HEK293 (cell line): ENCODE measurements at regions not wholly inside any gene's neighbourhood (a gene's known extent, or its start where the extent isn't known, plus 50 kb on each side); places are given as distances from the start of the nearest gene placed in this dataset.

Experiments used
- CTCF ChIA-PET: fragments of 350-600 bp; formaldehyde crosslinking; extraction: SDS; loops from one replicate; lab custom pipeline; 2021; ENCODE audit warnings: antibody characterized with exemption; lab: Yijun Ruan, JAX
- POLR2A ChIA-PET: fragments of 300-600 bp; formaldehyde crosslinking; extraction: SDS; loops from one replicate; lab custom pipeline; 2020; ENCODE audit warnings: antibody characterized with exemption, inconsistent platforms; lab: Yijun Ruan, JAX
- H3K27ac ChIP-seq: fragments of 200-500 bp; sonication (Bioruptor generic); 2 replicates; pipeline ENCODE4 v1.5.1; 2014; ENCODE audit warnings: low read depth, low read length, control low read depth, inconsistent platforms; ENCODE audit errors: extremely low read depth
- H3K36me3 ChIP-seq, 2 experiments: fragments of 200-500 bp in 1 of 2; sonication (Bioruptor generic) in 1 of 2; 1 replicate in 1 of 2; 2 replicates in 1 of 2; pipeline ENCODE4 v1.5.1; 2014 to 2017; ENCODE audit warnings: inconsistent platforms in 2 of 2, low read length in 2 of 2; ENCODE audit not compliant: control insufficient read depth in 2 of 2, insufficient read depth in 1 of 2
- H3K4me1 ChIP-seq: fragments of 200-500 bp; sonication (Bioruptor generic); 2 replicates; pipeline ENCODE4 v1.5.1; 2014; ENCODE audit warnings: mild to moderate bottlenecking, low read length, inconsistent platforms; ENCODE audit not compliant: control insufficient read depth, insufficient read depth
- H3K4me3 ChIP-seq: 2 replicates; pipeline ENCODE4 v1.5.1; 2011; ENCODE audit warnings: low read depth, mild to moderate bottlenecking, control low read depth, low read length, moderate library complexity
- H3K9me3 ChIP-seq: fragments of 200-500 bp; sonication (Bioruptor generic); 2 replicates; pipeline ENCODE4 v1.5.1; 2014; ENCODE audit warnings: low read depth, low read length, inconsistent platforms; ENCODE audit not compliant: control insufficient read depth, insufficient read depth
- BCL11B ChIP-seq: fragments of 450-650 bp; formaldehyde crosslinking; IDR thresholded peaks from 2 replicates; pipeline ENCODE4 v1.5.1; 2016; ENCODE audit warnings: low read depth, missing biosample characterization, missing genetic modification characterization
- KLF1 ChIP-seq: fragments of 450-650 bp; formaldehyde crosslinking; IDR thresholded peaks from 2 replicates; pipeline ENCODE4 v1.5.1; 2016; ENCODE audit warnings: missing biosample characterization, missing genetic modification characterization
- ZNF292 ChIP-seq: fragments of 450-650 bp; formaldehyde crosslinking; IDR thresholded peaks from 2 replicates; pipeline ENCODE4 v1.5.1; 2016; ENCODE audit warnings: low read depth, missing biosample characterization, missing genetic modification characterization, borderline replicate concordance
- ZNF341 ChIP-seq: fragments of 450-650 bp; formaldehyde crosslinking; IDR thresholded peaks from 2 replicates; pipeline ENCODE4; 2016; ENCODE audit warnings: low read depth, missing biosample characterization, missing genetic modification characterization
- ZNF529 ChIP-seq: fragments of 450-650 bp; formaldehyde crosslinking; IDR thresholded peaks from 2 replicates; pipeline ENCODE4 v1.5.1; 2017; ENCODE audit warnings: missing genetic modification characterization, missing biosample characterization; ENCODE audit not compliant: insufficient replicate concordance
- ZNF621 ChIP-seq: fragments of 450-650 bp; formaldehyde crosslinking; IDR thresholded peaks from 2 replicates; pipeline ENCODE4 v1.5.1; 2017; ENCODE audit warnings: missing biosample characterization, missing genetic modification characterization
- ZNF654 ChIP-seq: fragments of 450-650 bp; formaldehyde crosslinking; IDR thresholded peaks from 2 replicates; pipeline ENCODE4 v1.5.1; 2016; ENCODE audit warnings: low read depth, missing biosample characterization, missing genetic modification characterization
- ZNF670 ChIP-seq: fragments of 450-650 bp; formaldehyde crosslinking; IDR thresholded peaks from 2 replicates; pipeline ENCODE4 v1.5.1; 2016; ENCODE audit warnings: missing biosample characterization, missing genetic modification characterization, low read depth
- TF ChIP-seq, protein P1 (sequence below): fragments of 450-650 bp; IDR thresholded peaks from 2 replicates; pipeline ENCODE4 v1.5.1; 2018; ENCODE audit warnings: missing biosample characterization, missing genetic modification characterization
- TF ChIP-seq, protein P2 (sequence below): fragments of 450-650 bp; formaldehyde crosslinking; IDR thresholded peaks from 2 replicates; pipeline ENCODE4 v1.5.1; 2016; ENCODE audit warnings: missing biosample characterization, missing genetic modification characterization
- TF ChIP-seq, protein P3 (sequence below): fragments of 450-650 bp; formaldehyde crosslinking; IDR thresholded peaks from 2 replicates; pipeline ENCODE4 v1.5.1; 2016; ENCODE audit warnings: missing biosample characterization, missing genetic modification characterization
- TF ChIP-seq, protein P4 (sequence below): fragments of 450-650 bp; formaldehyde crosslinking; IDR thresholded peaks from 2 replicates; pipeline ENCODE4 v1.5.1; 2016; ENCODE audit warnings: missing biosample characterization, missing genetic modification characterization
- TF ChIP-seq, protein P5 (sequence below): fragments of 450-650 bp; formaldehyde crosslinking; IDR thresholded peaks from 2 replicates; pipeline ENCODE4 v1.5.1; 2017; ENCODE audit warnings: missing biosample characterization, missing genetic modification characterization
- TF ChIP-seq, protein P6 (sequence below): fragments of 450-650 bp; formaldehyde crosslinking; conservative IDR thresholded peaks from 2 replicates; pipeline ENCODE4 v1.5.1; 2016; ENCODE audit warnings: low read depth, missing biosample characterization, missing genetic modification characterization
- TF ChIP-seq, protein P7 (sequence below): fragments of 450-650 bp; formaldehyde crosslinking; IDR thresholded peaks from 2 replicates; pipeline ENCODE4 v1.5.1; 2016; ENCODE audit warnings: missing biosample characterization, missing genetic modification characterization

DNA sequence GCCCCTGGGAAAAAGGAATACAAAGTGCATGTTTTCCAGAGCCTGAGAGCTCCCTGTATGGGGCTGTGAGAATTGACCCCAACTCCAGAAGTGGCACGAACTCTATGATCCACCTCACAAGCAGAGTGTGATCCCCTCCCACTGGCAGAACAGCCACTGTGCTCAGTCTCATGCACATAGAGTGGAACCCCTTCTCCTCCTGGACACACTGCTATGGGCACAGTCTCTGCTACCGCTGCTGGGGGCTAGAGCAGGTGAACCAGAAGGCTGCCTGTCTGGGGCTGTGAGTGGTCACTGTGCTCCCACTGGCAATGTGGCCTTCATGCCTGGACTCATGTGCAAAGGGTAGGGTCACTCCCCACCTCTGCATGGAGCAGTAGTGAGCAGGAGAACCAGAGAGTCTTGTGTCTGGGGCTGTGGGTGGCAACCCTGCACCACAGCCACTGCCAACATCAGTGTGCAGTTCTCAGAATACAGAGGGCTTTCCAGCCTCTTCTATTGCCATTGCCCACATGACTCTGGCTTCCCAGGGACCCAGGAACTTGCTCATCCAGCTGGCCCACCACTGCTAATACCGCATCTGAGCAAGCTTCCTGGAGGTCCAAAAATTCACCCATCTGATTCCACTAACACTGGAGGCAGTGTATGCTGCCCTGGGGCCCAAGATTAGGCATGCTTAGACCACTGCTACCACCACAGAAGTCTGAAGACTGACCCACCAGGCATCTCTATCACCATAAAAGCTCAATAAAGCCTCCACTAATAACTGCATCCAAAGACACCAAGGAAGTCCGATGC is 343.7 kb upstream of the SOX14 start:
- ChIA-PET POLR2A (no interaction called here), CTCF (no interaction called here)
- Histone ChIP-seq H3K4me3 (no peak overlapping the region), H3K36me3 (no peaks in the 10 kb centered on the region), H3K4me1 (no peaks in the 10 kb centered on the region), H3K9me3 (no peaks in the 10 kb centered on the region), H3K27ac (no peak overlapping the region)
- TF ChIP-seq ZNF654 (tag by site-specific recombination) (no peak), ZNF621 (no peak), KLF1 (tag by site-specific recombination) (no peak), ZNF292 (tag by site-specific recombination) (no peak), BCL11B (tag by site-specific recombination) (no peak), ZNF341 (tag by site-specific recombination) (no peak), ZNF529 (tag by site-specific recombination) (no peak), ZNF670 (tag by site-specific recombination) (no peak)
- TF ChIP-seq, protein P1, sequence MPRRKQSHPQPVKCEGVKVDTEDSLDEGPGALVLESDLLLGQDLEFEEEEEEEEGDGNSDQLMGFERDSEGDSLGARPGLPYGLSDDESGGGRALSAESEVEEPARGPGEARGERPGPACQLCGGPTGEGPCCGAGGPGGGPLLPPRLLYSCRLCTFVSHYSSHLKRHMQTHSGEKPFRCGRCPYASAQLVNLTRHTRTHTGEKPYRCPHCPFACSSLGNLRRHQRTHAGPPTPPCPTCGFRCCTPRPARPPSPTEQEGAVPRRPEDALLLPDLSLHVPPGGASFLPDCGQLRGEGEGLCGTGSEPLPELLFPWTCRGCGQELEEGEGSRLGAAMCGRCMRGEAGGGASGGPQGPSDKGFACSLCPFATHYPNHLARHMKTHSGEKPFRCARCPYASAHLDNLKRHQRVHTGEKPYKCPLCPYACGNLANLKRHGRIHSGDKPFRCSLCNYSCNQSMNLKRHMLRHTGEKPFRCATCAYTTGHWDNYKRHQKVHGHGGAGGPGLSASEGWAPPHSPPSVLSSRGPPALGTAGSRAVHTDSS (tag by site-specific recombination) = no peak
- TF ChIP-seq, protein P2, sequence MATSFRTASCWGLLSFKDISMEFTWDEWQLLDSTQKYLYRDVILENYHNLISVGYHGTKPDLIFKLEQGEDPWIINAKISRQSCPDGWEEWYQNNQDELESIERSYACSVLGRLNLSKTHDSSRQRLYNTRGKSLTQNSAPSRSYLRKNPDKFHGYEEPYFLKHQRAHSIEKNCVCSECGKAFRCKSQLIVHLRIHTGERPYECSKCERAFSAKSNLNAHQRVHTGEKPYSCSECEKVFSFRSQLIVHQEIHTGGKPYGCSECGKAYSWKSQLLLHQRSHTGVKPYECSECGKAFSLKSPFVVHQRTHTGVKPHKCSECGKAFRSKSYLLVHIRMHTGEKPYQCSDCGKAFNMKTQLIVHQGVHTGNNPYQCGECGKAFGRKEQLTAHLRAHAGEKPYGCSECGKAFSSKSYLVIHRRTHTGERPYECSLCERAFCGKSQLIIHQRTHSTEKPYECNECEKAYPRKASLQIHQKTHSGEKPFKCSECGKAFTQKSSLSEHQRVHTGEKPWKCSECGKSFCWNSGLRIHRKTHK = no peak
- TF ChIP-seq, protein P3, sequence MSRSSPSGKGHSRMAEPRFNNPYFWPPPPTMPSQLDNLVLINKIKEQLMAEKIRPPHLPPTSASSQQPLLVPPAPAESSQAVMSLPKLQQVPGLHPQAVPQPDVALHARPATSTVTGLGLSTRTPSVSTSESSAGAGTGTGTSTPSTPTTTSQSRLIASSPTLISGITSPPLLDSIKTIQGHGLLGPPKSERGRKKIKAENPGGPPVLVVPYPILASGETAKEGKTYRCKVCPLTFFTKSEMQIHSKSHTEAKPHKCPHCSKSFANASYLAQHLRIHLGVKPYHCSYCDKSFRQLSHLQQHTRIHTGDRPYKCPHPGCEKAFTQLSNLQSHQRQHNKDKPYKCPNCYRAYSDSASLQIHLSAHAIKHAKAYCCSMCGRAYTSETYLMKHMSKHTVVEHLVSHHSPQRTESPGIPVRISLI (tag by site-specific recombination) = no peak
- TF ChIP-seq, protein P4, sequence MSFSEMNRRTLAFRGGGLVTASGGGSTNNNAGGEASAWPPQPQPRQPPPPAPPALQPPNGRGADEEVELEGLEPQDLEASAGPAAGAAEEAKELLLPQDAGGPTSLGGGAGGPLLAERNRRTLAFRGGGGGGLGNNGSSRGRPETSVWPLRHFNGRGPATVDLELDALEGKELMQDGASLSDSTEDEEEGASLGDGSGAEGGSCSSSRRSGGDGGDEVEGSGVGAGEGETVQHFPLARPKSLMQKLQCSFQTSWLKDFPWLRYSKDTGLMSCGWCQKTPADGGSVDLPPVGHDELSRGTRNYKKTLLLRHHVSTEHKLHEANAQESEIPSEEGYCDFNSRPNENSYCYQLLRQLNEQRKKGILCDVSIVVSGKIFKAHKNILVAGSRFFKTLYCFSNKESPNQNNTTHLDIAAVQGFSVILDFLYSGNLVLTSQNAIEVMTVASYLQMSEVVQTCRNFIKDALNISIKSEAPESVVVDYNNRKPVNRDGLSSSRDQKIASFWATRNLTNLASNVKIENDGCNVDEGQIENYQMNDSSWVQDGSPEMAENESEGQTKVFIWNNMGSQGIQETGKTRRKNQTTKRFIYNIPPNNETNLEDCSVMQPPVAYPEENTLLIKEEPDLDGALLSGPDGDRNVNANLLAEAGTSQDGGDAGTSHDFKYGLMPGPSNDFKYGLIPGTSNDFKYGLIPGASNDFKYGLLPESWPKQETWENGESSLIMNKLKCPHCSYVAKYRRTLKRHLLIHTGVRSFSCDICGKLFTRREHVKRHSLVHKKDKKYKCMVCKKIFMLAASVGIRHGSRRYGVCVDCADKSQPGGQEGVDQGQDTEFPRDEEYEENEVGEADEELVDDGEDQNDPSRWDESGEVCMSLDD (tag by site-specific recombination) = no peak
- TF ChIP-seq, protein P5, sequence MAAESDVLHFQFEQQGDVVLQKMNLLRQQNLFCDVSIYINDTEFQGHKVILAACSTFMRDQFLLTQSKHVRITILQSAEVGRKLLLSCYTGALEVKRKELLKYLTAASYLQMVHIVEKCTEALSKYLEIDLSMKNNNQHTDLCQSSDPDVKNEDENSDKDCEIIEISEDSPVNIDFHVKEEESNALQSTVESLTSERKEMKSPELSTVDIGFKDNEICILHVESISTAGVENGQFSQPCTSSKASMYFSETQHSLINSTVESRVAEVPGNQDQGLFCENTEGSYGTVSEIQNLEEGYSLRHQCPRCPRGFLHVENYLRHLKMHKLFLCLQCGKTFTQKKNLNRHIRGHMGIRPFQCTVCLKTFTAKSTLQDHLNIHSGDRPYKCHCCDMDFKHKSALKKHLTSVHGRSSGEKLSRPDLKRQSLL (tag by site-specific recombination) = no peak

DNA sequence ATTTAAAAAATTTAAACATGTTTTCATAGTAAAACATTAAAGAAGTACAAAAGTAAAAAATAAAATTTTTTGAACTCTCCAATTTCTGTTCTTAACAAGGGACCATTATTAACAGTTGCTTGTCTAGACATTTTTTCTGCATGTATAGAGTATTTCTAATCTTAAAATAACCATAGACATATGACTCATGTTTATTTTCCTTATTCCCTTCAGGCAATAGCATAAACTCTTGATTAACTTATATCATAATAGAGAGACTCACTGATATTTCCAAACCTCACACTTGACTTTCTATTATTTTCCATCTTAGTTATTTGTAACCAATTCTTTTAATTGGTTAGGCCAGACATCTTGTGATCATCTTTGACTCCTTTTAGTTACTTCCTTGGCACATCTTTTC is 325.6 kb upstream of the SOX14 start:
- TF ChIP-seq, protein P6, sequence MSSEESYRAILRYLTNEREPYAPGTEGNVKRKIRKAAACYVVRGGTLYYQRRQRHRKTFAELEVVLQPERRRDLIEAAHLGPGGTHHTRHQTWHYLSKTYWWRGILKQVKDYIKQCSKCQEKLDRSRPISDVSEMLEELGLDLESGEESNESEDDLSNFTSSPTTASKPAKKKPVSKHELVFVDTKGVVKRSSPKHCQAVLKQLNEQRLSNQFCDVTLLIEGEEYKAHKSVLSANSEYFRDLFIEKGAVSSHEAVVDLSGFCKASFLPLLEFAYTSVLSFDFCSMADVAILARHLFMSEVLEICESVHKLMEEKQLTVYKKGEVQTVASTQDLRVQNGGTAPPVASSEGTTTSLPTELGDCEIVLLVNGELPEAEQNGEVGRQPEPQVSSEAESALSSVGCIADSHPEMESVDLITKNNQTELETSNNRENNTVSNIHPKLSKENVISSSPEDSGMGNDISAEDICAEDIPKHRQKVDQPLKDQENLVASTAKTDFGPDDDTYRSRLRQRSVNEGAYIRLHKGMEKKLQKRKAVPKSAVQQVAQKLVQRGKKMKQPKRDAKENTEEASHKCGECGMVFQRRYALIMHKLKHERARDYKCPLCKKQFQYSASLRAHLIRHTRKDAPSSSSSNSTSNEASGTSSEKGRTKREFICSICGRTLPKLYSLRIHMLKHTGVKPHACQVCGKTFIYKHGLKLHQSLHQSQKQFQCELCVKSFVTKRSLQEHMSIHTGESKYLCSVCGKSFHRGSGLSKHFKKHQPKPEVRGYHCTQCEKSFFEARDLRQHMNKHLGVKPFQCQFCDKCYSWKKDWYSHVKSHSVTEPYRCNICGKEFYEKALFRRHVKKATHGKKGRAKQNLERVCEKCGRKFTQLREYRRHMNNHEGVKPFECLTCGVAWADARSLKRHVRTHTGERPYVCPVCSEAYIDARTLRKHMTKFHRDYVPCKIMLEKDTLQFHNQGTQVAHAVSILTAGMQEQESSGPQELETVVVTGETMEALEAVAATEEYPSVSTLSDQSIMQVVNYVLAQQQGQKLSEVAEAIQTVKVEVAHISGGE (tag by site-specific recombination) = no peak
- TF ChIP-seq, protein P7, sequence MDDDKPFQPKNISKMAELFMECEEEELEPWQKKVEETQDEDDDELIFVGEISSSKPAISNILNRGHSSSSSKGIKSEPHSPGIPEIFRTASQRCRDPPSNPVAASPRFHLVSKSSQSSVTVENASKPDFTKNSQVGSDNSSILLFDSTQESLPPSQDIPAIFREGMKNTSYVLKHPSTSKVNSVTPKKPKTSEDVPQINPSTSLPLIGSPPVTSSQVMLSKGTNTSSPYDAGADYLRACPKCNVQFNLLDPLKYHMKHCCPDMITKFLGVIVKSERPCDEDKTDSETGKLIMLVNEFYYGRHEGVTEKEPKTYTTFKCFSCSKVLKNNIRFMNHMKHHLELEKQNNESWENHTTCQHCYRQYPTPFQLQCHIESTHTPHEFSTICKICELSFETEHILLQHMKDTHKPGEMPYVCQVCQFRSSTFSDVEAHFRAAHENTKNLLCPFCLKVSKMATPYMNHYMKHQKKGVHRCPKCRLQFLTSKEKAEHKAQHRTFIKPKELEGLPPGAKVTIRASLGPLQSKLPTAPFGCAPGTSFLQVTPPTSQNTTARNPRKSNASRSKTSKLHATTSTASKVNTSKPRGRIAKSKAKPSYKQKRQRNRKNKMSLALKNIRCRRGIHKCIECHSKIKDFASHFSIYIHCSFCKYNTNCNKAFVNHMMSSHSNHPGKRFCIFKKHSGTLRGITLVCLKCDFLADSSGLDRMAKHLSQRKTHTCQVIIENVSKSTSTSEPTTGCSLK (tag by site-specific recombination) = no peak
- Histone ChIP-seq H3K9me3 (no peaks in the 10 kb centered on the region), H3K4me3 (no peak overlapping the region), H3K4me1 (no peaks in the 10 kb centered on the region), H3K36me3 (no peaks in the 10 kb centered on the region), H3K27ac (no peak overlapping the region)
- CTCF ChIA-PET = no interaction called here
- POLR2A ChIA-PET = no interaction called here
